ENCODE measurements at regions not wholly inside any gene's neighbourhood (a gene's known extent, or its start where the extent isn't known, plus 50 kb on each side); places are given as distances from the start of the nearest gene placed in this dataset.
A peak's percentile ranks its signal among the peaks of the same experiment; 100 is the strongest.

GRCh38 chr10:59517341-59517899 is 155.1 kb upstream of the FAM13C start:
- Histone ChIP-seq H3K9me3 (ENCODE audit: control insufficient read depth in 3 of 3, low read length in 3 of 3) (no peaks in the 10 kb centered on the region), H3K4me1 (ENCODE audit: control insufficient read depth in 3 of 3, insufficient read depth in 3 of 3, low read length in 3 of 3) (no peaks in the 10 kb centered on the region), H3K36me3 (ENCODE audit: control insufficient read depth in 3 of 3, insufficient read depth in 3 of 3, low read length in 3 of 3) (no peaks in the 10 kb centered on the region), H3K27me3 (ENCODE audit: control insufficient read depth in 3 of 3, insufficient read depth in 3 of 3, low read length in 3 of 3) (no peaks in the 10 kb centered on the region), H3K27ac (ENCODE audit: low read depth, low read length) (no peak overlapping the region), H3K9ac (ENCODE audit: low read depth in 1 of 3, low read length in 3 of 3) (no peak overlapping the region), H3K4me3 (ENCODE audit: low read length in 3 of 3) (peak overlapping the region in 1 of 3 donors; percentile 18)

- H3K9ac ChIP-seq (ENCODE audit: low read depth in 1 of 3, low read length in 3 of 3): no peak overlapping the region
- no peaks in the 10 kb centered on the region for H3K4me1 ChIP-seq (ENCODE audit: control insufficient read depth in 3 of 3, insufficient read depth in 3 of 3, low read length in 3 of 3)
- H3K27ac ChIP-seq (ENCODE audit: low read depth, low read length): no peak overlapping the region
- H3K9me3 ChIP-seq (ENCODE audit: control insufficient read depth in 3 of 3, low read length in 3 of 3): no peaks in the 10 kb centered on the region
- H3K4me3 ChIP-seq (ENCODE audit: low read length in 3 of 3): no peak overlapping the region
- no peaks in the 10 kb centered on the region for H3K27me3 ChIP-seq (ENCODE audit: control insufficient read depth in 3 of 3, insufficient read depth in 3 of 3, low read length in 3 of 3)
- no peaks in the 10 kb centered on the region for H3K36me3 ChIP-seq (ENCODE audit: control insufficient read depth in 3 of 3, insufficient read depth in 3 of 3, low read length in 3 of 3)
Observed at GRCh38 chr10:59513558-59513957, 151.2 kb upstream of the FAM13C start.

DNA sequence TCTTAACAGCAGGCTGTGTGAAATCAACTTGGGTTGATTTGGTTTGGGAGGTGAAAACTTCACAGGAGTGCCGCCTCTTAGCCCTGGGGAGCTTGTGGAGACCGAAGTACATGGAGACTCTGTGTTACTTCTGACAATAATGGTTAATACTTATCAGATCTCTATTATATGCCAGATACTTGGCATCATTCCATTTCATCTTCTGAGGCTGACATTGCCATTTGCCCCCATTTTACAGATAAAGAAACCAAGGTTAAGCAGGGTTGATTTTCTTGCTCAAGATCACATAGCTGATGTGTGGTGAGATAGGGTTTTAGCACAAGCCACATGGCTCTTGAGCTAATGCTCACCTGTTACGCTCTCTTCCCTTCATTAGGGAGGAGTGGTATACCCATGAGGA is 150.6 kb upstream of the FAM13C start:
- Histone ChIP-seq H3K27ac (ENCODE audit: low read depth, low read length) (no peak overlapping the region), H3K36me3 (ENCODE audit: control insufficient read depth in 3 of 3, insufficient read depth in 3 of 3, low read length in 3 of 3) (no peaks in the 10 kb centered on the region), H3K9ac (ENCODE audit: low read depth in 1 of 3, low read length in 3 of 3) (no peak overlapping the region)

GRCh38 chr10:59508956-59509355 is 146.6 kb upstream of the FAM13C start:
- H3K4me3 ChIP-seq (ENCODE audit: low read length in 3 of 3): no peak overlapping the region

More for the DNA sequence above, 150.6 kb upstream of the FAM13C start:
- no peak overlapping the region for H3K4me3 ChIP-seq (ENCODE audit: low read length in 3 of 3)
- no peaks in the 10 kb centered on the region for H3K9me3 ChIP-seq (ENCODE audit: control insufficient read depth in 3 of 3, low read length in 3 of 3)
- H3K27me3 ChIP-seq (ENCODE audit: control insufficient read depth in 3 of 3, insufficient read depth in 3 of 3, low read length in 3 of 3): no peaks in the 10 kb centered on the region
- H3K4me1 ChIP-seq (ENCODE audit: control insufficient read depth in 3 of 3, insufficient read depth in 3 of 3, low read length in 3 of 3): no peaks in the 10 kb centered on the region

GRCh38 chr10:59508296-59508695 is 145.9 kb upstream of the FAM13C start:
- Histone ChIP-seq H3K9me3 (ENCODE audit: control insufficient read depth in 3 of 3, low read length in 3 of 3) (no peaks in the 10 kb centered on the region), H3K27ac (ENCODE audit: low read depth, low read length) (no peak overlapping the region), H3K9ac (ENCODE audit: low read depth in 1 of 3, low read length in 3 of 3) (no peak overlapping the region), H3K27me3 (ENCODE audit: control insufficient read depth in 3 of 3, insufficient read depth in 3 of 3, low read length in 3 of 3) (no peaks in the 10 kb centered on the region), H3K4me3 (ENCODE audit: low read length in 3 of 3) (no peak overlapping the region), H3K36me3 (ENCODE audit: control insufficient read depth in 3 of 3, insufficient read depth in 3 of 3, low read length in 3 of 3) (no peaks in the 10 kb centered on the region), H3K4me1 (ENCODE audit: control insufficient read depth in 3 of 3, insufficient read depth in 3 of 3, low read length in 3 of 3) (no peaks in the 10 kb centered on the region)

More at GRCh38 chr10:59508956-59509355, 146.6 kb upstream of the FAM13C start:
- Histone ChIP-seq H3K9me3 (ENCODE audit: control insufficient read depth in 3 of 3, low read length in 3 of 3) (no peaks in the 10 kb centered on the region), H3K27ac (ENCODE audit: low read depth, low read length) (no peak overlapping the region), H3K36me3 (ENCODE audit: control insufficient read depth in 3 of 3, insufficient read depth in 3 of 3, low read length in 3 of 3) (no peaks in the 10 kb centered on the region), H3K9ac (ENCODE audit: low read depth in 1 of 3, low read length in 3 of 3) (no peak overlapping the region), H3K4me1 (ENCODE audit: control insufficient read depth in 3 of 3, insufficient read depth in 3 of 3, low read length in 3 of 3) (no peaks in the 10 kb centered on the region), H3K27me3 (ENCODE audit: control insufficient read depth in 3 of 3, insufficient read depth in 3 of 3, low read length in 3 of 3) (no peaks in the 10 kb centered on the region)

DNA sequence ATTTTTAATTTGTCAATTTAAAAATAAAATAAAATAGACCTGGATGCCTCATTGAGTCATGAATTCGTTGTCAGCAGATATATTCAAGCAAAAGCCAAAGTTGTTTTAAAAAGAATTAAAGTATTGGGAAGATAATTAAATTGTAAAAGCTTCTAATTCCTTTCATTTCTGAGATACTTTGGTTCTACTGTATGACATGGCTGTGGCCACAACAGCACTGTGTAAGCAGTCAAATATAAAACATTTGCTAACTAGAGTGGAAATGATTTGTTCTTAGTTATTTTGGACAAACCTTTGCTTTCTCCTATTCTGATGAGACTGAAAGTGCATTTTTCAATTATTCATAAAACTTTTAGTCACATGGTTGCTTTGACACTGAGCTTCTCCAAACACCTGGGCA is 143.6 kb upstream of the FAM13C start:
- no peaks in the 10 kb centered on the region for H3K27me3 ChIP-seq (ENCODE audit: control insufficient read depth in 3 of 3, insufficient read depth in 3 of 3, low read length in 3 of 3)

GRCh38 chr10:59499460-59499859 is 137.1 kb upstream of the FAM13C start:
- Histone ChIP-seq H3K9me3 (ENCODE audit: control insufficient read depth in 3 of 3, low read length in 3 of 3) (peaks cover 0 to 17% (median 5%) of the 10 kb centered on the region in 3 donors), H3K36me3 (ENCODE audit: control insufficient read depth in 3 of 3, insufficient read depth in 3 of 3, low read length in 3 of 3) (no peaks in the 10 kb centered on the region), H3K4me1 (ENCODE audit: control insufficient read depth in 3 of 3, insufficient read depth in 3 of 3, low read length in 3 of 3) (no peaks in the 10 kb centered on the region), H3K9ac (ENCODE audit: low read depth in 1 of 3, low read length in 3 of 3) (no peak overlapping the region), H3K27me3 (ENCODE audit: control insufficient read depth in 3 of 3, insufficient read depth in 3 of 3, low read length in 3 of 3) (no peaks in the 10 kb centered on the region), H3K27ac (ENCODE audit: low read depth, low read length) (no peak overlapping the region), H3K4me3 (ENCODE audit: low read length in 3 of 3) (no peak overlapping the region)

More for the DNA sequence above, 143.6 kb upstream of the FAM13C start:
- Histone ChIP-seq H3K9me3 (ENCODE audit: control insufficient read depth in 3 of 3, low read length in 3 of 3) (no peaks in the 10 kb centered on the region), H3K27ac (ENCODE audit: low read depth, low read length) (no peak overlapping the region), H3K4me3 (ENCODE audit: low read length in 3 of 3) (no peak overlapping the region), H3K36me3 (ENCODE audit: control insufficient read depth in 3 of 3, insufficient read depth in 3 of 3, low read length in 3 of 3) (no peaks in the 10 kb centered on the region), H3K4me1 (ENCODE audit: control insufficient read depth in 3 of 3, insufficient read depth in 3 of 3, low read length in 3 of 3) (no peaks in the 10 kb centered on the region), H3K9ac (ENCODE audit: low read depth in 1 of 3, low read length in 3 of 3) (no peak overlapping the region)

- no peak overlapping the region for H3K9ac ChIP-seq (ENCODE audit: low read depth in 1 of 3, low read length in 3 of 3)
Observed at GRCh38 chr10:59493017-59493416, 130.7 kb upstream of the FAM13C start.

GRCh38 chr10:59479426-59479825 is 117.1 kb upstream of the FAM13C start:
- no peaks in the 10 kb centered on the region for H3K27me3 ChIP-seq (ENCODE audit: control insufficient read depth in 3 of 3, insufficient read depth in 3 of 3, low read length in 3 of 3)
- H3K4me1 ChIP-seq (ENCODE audit: control insufficient read depth in 3 of 3, insufficient read depth in 3 of 3, low read length in 3 of 3): no peaks in the 10 kb centered on the region
- no peaks in the 10 kb centered on the region for H3K9me3 ChIP-seq (ENCODE audit: control insufficient read depth in 3 of 3, low read length in 3 of 3)
- H3K4me3 ChIP-seq (ENCODE audit: low read length in 3 of 3): no peak overlapping the region
- H3K27ac ChIP-seq (ENCODE audit: low read depth, low read length): no peak overlapping the region
- no peaks in the 10 kb centered on the region for H3K36me3 ChIP-seq (ENCODE audit: control insufficient read depth in 3 of 3, insufficient read depth in 3 of 3, low read length in 3 of 3)
- no peak overlapping the region for H3K9ac ChIP-seq (ENCODE audit: low read depth in 1 of 3, low read length in 3 of 3)

More at GRCh38 chr10:59493017-59493416, 130.7 kb upstream of the FAM13C start:
- H3K4me1 ChIP-seq (ENCODE audit: control insufficient read depth in 3 of 3, insufficient read depth in 3 of 3, low read length in 3 of 3): no peaks in the 10 kb centered on the region
- no peak overlapping the region for H3K4me3 ChIP-seq (ENCODE audit: low read length in 3 of 3)
- H3K36me3 ChIP-seq (ENCODE audit: control insufficient read depth in 3 of 3, insufficient read depth in 3 of 3, low read length in 3 of 3): no peaks in the 10 kb centered on the region
- H3K9me3 ChIP-seq (ENCODE audit: control insufficient read depth in 3 of 3, low read length in 3 of 3): peaks cover 0 to 17% (median 5%) of the 10 kb centered on the region in 3 donors
- H3K27ac ChIP-seq (ENCODE audit: low read depth, low read length): no peak overlapping the region
- no peaks in the 10 kb centered on the region for H3K27me3 ChIP-seq (ENCODE audit: control insufficient read depth in 3 of 3, insufficient read depth in 3 of 3, low read length in 3 of 3)

DNA sequence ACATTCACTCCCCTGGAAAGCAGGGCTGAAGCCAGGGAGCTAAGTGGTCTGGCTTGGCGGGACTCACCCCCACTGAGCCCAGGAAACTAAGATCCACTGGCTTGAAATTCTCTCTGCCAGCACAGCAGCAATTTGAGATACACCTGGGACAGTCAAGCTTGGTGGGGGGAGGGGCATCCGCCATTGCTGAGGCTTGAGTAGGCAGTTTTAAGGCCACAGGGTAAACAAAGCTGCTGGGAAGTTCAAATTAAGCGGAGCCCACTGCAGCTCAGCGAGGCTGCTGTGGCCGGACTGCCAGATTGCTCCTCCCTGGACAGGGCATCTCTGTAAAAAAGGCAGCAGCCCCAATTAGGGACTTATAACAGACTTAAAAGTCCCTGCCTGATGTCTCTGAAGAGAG is 108.2 kb upstream of the FAM13C start:
- Histone ChIP-seq H3K27me3 (ENCODE audit: control insufficient read depth in 3 of 3, insufficient read depth in 3 of 3, low read length in 3 of 3) (no peaks in the 10 kb centered on the region), H3K9me3 (ENCODE audit: control insufficient read depth in 3 of 3, low read length in 3 of 3) (no peaks in the 10 kb centered on the region), H3K4me3 (ENCODE audit: low read length in 3 of 3) (no peak overlapping the region), H3K27ac (ENCODE audit: low read depth, low read length) (no peak overlapping the region), H3K36me3 (ENCODE audit: control insufficient read depth in 3 of 3, insufficient read depth in 3 of 3, low read length in 3 of 3) (no peaks in the 10 kb centered on the region), H3K9ac (ENCODE audit: low read depth in 1 of 3, low read length in 3 of 3) (no peak overlapping the region), H3K4me1 (ENCODE audit: control insufficient read depth in 3 of 3, insufficient read depth in 3 of 3, low read length in 3 of 3) (no peaks in the 10 kb centered on the region)
